ENCODE measurements at regions not wholly inside any gene's neighbourhood (a gene's known extent, or its start where the extent isn't known, plus 50 kb on each side); places are given as distances from the start of the nearest gene placed in this dataset.

DNA sequence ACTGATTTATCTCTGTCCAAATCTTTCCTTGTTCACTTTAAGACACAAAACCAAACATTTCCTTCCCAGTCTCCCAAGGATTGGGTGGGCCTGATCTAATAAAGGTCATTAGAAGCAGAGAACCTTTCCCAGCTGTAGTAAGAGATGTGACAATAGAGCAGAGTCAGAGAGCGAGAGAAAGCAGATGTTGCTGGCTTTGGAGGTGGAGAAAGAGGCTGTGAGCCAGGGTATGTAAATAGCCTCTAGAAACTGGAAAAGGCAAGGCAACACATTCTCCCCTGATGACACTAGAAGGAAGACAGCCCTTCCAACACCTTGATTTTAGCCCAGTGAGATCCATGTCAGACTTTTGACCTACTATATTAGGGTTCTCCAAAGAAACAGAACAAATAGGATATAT is 337.5 kb upstream of the CASK start:
- TF ChIP-seq, protein P1, sequence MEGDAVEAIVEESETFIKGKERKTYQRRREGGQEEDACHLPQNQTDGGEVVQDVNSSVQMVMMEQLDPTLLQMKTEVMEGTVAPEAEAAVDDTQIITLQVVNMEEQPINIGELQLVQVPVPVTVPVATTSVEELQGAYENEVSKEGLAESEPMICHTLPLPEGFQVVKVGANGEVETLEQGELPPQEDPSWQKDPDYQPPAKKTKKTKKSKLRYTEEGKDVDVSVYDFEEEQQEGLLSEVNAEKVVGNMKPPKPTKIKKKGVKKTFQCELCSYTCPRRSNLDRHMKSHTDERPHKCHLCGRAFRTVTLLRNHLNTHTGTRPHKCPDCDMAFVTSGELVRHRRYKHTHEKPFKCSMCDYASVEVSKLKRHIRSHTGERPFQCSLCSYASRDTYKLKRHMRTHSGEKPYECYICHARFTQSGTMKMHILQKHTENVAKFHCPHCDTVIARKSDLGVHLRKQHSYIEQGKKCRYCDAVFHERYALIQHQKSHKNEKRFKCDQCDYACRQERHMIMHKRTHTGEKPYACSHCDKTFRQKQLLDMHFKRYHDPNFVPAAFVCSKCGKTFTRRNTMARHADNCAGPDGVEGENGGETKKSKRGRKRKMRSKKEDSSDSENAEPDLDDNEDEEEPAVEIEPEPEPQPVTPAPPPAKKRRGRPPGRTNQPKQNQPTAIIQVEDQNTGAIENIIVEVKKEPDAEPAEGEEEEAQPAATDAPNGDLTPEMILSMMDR (IDR thresholded peaks at IDR 0.05; ENCODE audit: low read depth, low read length), result no peak
- H3K4me3 ChIP-seq (replicated peaks in 1 of 2; ENCODE audit: low read depth in 2 of 2, low read length in 2 of 2), result no peak overlapping the region
- DNase-seq (ENCODE audit: low read depth in 2 of 2), result no peak

DNA sequence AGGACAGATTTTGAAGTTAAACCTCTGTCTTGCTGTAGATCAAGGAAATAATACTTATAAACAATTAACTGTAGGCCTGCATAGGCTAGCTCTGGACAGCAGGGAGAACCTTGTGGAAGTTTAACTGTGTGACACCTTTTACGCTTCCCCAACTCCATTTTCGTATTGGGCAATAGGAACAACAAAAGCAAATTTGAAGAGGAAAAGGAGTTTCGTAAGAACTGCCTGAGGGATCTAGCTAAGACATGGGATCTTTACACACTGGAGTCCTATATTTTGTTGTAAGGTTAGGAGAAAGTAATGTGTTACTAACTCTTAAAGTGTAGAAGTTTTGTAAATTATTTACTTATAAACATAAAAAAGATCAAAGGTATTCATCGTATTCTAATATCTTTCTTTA is 324.9 kb upstream of the CASK start:
- peak in 1 of 2 donors; percentile 5 for DNase-seq (ENCODE audit: low read depth in 2 of 2)
- TF ChIP-seq, protein P1 (IDR thresholded peaks at IDR 0.05; ENCODE audit: low read depth, low read length), result no peak
- H3K4me3 ChIP-seq (replicated peaks in 1 of 2; ENCODE audit: low read depth in 2 of 2, low read length in 2 of 2), result no peak overlapping the region

DNA sequence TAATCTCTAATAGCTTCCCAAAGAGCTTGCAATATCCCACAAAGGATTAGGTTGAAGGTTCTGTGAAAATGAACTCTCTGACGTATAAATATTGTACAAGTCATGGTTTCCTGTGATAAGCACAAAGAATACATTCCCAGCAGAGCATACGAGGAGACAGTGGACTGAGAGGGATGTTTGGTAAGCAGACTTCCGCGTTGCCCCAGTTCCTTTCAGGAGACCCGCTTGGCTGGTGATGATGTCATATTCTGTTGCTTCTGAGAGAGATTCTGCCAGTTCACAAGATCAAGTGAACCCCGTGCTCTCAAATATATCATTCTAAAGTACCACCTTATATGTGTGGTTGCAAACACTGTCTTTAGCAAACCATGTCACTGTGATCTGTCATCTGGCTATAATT is 323.9 kb upstream of the CASK start:
- peak overlapping the region in 1 of 2 donors; percentile 30 for H3K4me3 ChIP-seq (replicated peaks in 1 of 2; ENCODE audit: low read depth in 2 of 2, low read length in 2 of 2)
- DNase-seq (ENCODE audit: low read depth in 2 of 2), result peak; percentile 31 to 74
- TF ChIP-seq, protein P1 (IDR thresholded peaks at IDR 0.05; ENCODE audit: low read depth, low read length), result no peak

DNA sequence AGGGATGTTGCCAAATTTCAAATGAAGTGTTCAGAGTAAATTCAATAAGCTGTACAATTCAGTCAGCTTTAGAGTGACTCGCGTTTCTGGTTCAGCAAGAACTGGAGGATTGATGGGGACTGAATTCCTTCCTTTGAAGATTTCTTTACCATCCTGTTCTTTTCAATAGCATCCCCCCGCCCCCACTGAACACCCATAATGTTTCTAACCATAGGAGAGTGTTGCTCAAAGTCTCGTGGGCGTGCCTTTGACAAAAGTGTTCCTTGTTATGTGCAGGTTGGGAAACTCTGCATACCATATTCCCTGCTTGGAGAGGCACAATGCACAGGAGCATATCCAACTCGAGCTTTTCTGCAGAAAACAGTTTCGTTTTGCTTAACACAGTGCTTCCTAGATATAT is 323.5 kb upstream of the CASK start:
- peak; percentile 8 to 46 for DNase-seq (ENCODE audit: low read depth in 2 of 2)
- H3K4me3 ChIP-seq (replicated peaks in 1 of 2; ENCODE audit: low read depth in 2 of 2, low read length in 2 of 2), result peak overlapping the region in 1 of 2 donors; percentile 30
- TF ChIP-seq, protein P1 (IDR thresholded peaks at IDR 0.05; ENCODE audit: low read depth, low read length), result no peak

DNA sequence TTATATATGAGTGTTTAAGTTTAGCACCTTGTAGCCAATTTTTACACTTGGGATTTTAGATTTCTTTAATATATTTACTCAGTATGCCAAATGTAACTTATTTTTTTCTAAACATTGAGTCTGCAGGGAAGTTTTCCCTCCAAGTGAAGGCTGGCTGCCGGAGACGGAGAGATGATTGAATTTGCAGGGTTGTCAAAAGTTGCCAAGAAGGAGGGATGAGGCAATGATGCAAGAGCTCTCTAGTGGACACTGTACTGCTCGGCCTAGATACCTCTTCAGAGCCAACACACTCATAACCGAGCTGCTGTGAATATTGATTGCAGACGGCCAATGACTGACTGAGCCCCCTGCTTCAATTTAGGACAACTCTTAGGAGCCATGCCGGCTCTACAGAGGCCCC is 318.6 kb upstream of the CASK start:
- H3K4me3 ChIP-seq (replicated peaks in 1 of 2; ENCODE audit: low read depth in 2 of 2, low read length in 2 of 2), result no peak overlapping the region
- DNase-seq (ENCODE audit: low read depth in 2 of 2), result peak in 1 of 2 donors; percentile 0
- TF ChIP-seq, protein P1 (IDR thresholded peaks at IDR 0.05; ENCODE audit: low read depth, low read length), result no peak

DNA sequence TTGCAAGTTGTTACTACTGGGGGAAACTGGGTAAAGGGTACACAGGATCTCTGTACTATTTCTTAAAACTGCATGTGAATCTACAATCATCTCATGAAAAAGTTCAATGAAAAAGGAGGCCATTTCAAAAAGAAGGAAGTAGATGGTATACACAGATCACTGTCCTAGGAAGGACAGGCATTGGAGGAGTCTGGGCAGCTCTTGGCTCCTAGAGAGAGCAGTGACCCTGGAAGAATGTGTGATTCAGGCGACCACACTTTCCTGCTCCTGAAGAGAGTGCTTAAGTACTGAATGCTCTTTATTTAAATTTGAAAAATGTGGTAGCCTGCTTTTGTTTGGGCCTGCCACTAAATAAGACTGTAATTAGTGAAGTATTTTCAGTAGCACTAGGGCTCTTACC is 318.1 kb upstream of the CASK start:
- TF ChIP-seq, protein P1 (IDR thresholded peaks at IDR 0.05; ENCODE audit: low read depth, low read length), result no peak
- H3K4me3 ChIP-seq (replicated peaks in 1 of 2; ENCODE audit: low read depth in 2 of 2, low read length in 2 of 2), result no peak overlapping the region
- DNase-seq (ENCODE audit: low read depth in 2 of 2), result no peak

DNA sequence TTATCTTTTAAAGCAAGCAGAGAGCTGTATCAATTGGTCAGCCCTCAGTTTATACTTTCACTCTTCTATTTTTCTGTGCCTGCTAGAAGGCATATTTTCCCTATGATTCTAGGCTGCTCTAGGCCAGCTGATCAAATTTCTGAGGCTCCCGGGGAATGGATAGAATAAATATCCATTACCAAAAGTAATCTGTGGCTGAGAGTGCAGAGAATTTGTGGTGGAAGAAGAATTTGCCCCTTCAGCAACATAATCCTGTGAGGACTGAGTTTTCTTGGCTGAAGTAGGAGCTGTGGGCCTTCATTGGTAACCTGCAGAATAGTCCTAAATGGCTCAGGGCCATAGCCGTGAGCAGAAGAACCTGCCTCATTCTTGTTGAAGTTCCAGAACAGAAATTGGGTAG is 314.6 kb upstream of the CASK start:
- no peak for DNase-seq (ENCODE audit: low read depth in 2 of 2)
- H3K4me3 ChIP-seq (replicated peaks in 1 of 2; ENCODE audit: low read depth in 2 of 2, low read length in 2 of 2), result no peak overlapping the region
- TF ChIP-seq, protein P1 (IDR thresholded peaks at IDR 0.05; ENCODE audit: low read depth, low read length), result no peak
